Mammary epithelial cell (primary cell): ENCODE measurements at regions not wholly inside any gene's neighbourhood (a gene's known extent, or its start where the extent isn't known, plus 50 kb on each side); places are given as distances from the start of the nearest gene placed in this dataset.

Source experiments
- CTCF ChIP-seq, 2 donors: IDR thresholded peaks in 1 of 2; conservative IDR thresholded peaks in 1 of 2; 2 replicates each; pipeline ENCODE4 v1.5.1; 2011 to 2012; ENCODE audit warnings: inconsistent platforms in 2 of 2, low read length in 2 of 2, mild to moderate bottlenecking in 2 of 2, control low read depth in 1 of 2, low read depth in 1 of 2; ENCODE audit not compliant: insufficient read depth in 1 of 2; ENCODE audit errors: extremely low read depth in 1 of 2
- EZH2 ChIP-seq: IDR thresholded peaks from 2 replicates; pipeline ENCODE4 v1.6.1; 2012; ENCODE audit warnings: low read length, inconsistent platforms, borderline replicate concordance

- TF ChIP-seq CTCF (conservative IDR thresholded peaks at IDR 0.05 in 1 of 2, IDR thresholded peaks at IDR 0.05 in 1 of 2; ENCODE audit: extremely low read depth in 1 of 2, insufficient read depth in 1 of 2, low read depth in 1 of 2, low read length in 2 of 2) (no peak), EZH2 (no peak)
Measured at GRCh38 chr18:46374850-46375249, 270.7 kb downstream of the HAUS1 start.
